Keratinocyte (primary cell): ENCODE measurements at regions not wholly inside any gene's neighbourhood (a gene's known extent, or its start where the extent isn't known, plus 50 kb on each side); places are given as distances from the start of the nearest gene placed in this dataset.

Source experiments
- DNase-seq: peaks from one replicate; pipeline ENCODE4 v3.0.0-alpha.2; 2011; ENCODE audit warnings: low read depth, missing footprints, low spot score
- FAIRE-seq: peaks from 2 replicates; lab custom pipeline; 2011; peaks lifted over from hg19 to GRCh38; lab: Jason Lieb, UNC
- H2AFZ ChIP-seq: 2 replicates; pipeline ENCODE4 v1.6.0; 2012; ENCODE audit warnings: low read length, control low read depth, inconsistent platforms; ENCODE audit not compliant: control insufficient read depth
- H3K27ac ChIP-seq: 2 replicates; pipeline ENCODE4 v1.5.1; 2011; ENCODE audit warnings: low read length; ENCODE audit not compliant: control insufficient read depth, insufficient read depth
- H3K27me3 ChIP-seq: 3 replicates; pipeline ENCODE4 v1.6.0; 2011; ENCODE audit warnings: low read length; ENCODE audit not compliant: control insufficient read depth, insufficient read depth; ENCODE audit errors: extremely low read depth
- H3K36me3 ChIP-seq, 2 experiments: 2 replicates in 1 of 2; 3 replicates in 1 of 2; pipeline ENCODE4 v1.5.1; 2011; ENCODE audit warnings: low read length in 2 of 2, mild to moderate bottlenecking in 1 of 2; ENCODE audit not compliant: control insufficient read depth in 2 of 2, insufficient read depth in 2 of 2; ENCODE audit errors: extremely low read depth in 1 of 2
- H3K4me1 ChIP-seq: 3 replicates; pipeline ENCODE4 v1.5.1; 2011; ENCODE audit warnings: low read length; ENCODE audit not compliant: control insufficient read depth, insufficient read depth; ENCODE audit errors: extremely low read depth
- H3K4me2 ChIP-seq: 3 replicates; pipeline ENCODE4 v1.6.0; 2011; ENCODE audit warnings: low read depth, low read length; ENCODE audit not compliant: control insufficient read depth, insufficient read depth; ENCODE audit errors: extremely low read depth
- H3K4me3 ChIP-seq, 3 experiments: fragments of 200-600 bp in 1 of 3; sonication (generic) in 1 of 3; 2 replicates in 2 of 3; 3 replicates in 1 of 3; pipeline ENCODE4 v1.5.1; 2011 to 2016; ENCODE audit warnings: low read length in 3 of 3, mild to moderate bottlenecking in 3 of 3, control low read depth in 2 of 3, inconsistent platforms in 1 of 3, low read depth in 1 of 3, mixed read lengths in 1 of 3, mixed run types in 1 of 3, moderate library complexity in 1 of 3; ENCODE audit not compliant: control insufficient read depth in 2 of 3, insufficient read depth in 2 of 3; ENCODE audit errors: extremely low read depth in 1 of 3
- H3K79me2 ChIP-seq: 2 replicates; pipeline ENCODE4 v1.6.0; 2012; ENCODE audit warnings: low read length; ENCODE audit not compliant: control insufficient read depth, insufficient read depth
- H3K9ac ChIP-seq: 3 replicates; pipeline ENCODE4 v1.6.0; 2011; ENCODE audit warnings: low read length; ENCODE audit not compliant: control insufficient read depth, insufficient read depth; ENCODE audit errors: extremely low read depth
- H3K9me1 ChIP-seq: 3 replicates; pipeline ENCODE4 v1.6.0; 2011; ENCODE audit warnings: low read length; ENCODE audit not compliant: control insufficient read depth, insufficient read depth; ENCODE audit errors: extremely low read depth
- H3K9me3 ChIP-seq: 2 replicates; pipeline ENCODE4 v1.5.1; 2012; ENCODE audit warnings: low read depth, low read length; ENCODE audit not compliant: control insufficient read depth
- H4K20me1 ChIP-seq: 3 replicates; pipeline ENCODE4 v1.6.0; 2011; ENCODE audit warnings: low read length; ENCODE audit not compliant: control insufficient read depth, insufficient read depth; ENCODE audit errors: extremely low read depth
- EZH2 ChIP-seq: IDR thresholded peaks from one replicate; pipeline ENCODE4 v1.6.1; 2012; ENCODE audit warnings: inconsistent platforms, mild to moderate bottlenecking, low read length, moderate library complexity
- dilution Hi-C: fragments of 300-500 bp; cut with MboI; formaldehyde crosslinking; loops from one replicate; pipeline ENCODE4 v1.7.0; 2020; ENCODE audit warnings: low sequenced_read_pairs; ENCODE audit not compliant: extremely low pct_ligation_motif_present
- TF ChIP-seq, protein P1 (sequence below), 3 experiments: IDR thresholded peaks in 1 of 3; conservative IDR thresholded peaks in 1 of 3; optimal IDR thresholded peaks in 1 of 3; 2 replicates in 2 of 3; 3 replicates in 1 of 3; pipeline versions ENCODE3 to v1.5.1; 2011; ENCODE audit warnings: low read length in 3 of 3, mild to moderate bottlenecking in 3 of 3, moderate library complexity in 2 of 3, control low read depth in 1 of 3, inconsistent platforms in 1 of 3; ENCODE audit not compliant: insufficient read depth in 2 of 3; ENCODE audit errors: extremely low read depth in 1 of 3

DNA sequence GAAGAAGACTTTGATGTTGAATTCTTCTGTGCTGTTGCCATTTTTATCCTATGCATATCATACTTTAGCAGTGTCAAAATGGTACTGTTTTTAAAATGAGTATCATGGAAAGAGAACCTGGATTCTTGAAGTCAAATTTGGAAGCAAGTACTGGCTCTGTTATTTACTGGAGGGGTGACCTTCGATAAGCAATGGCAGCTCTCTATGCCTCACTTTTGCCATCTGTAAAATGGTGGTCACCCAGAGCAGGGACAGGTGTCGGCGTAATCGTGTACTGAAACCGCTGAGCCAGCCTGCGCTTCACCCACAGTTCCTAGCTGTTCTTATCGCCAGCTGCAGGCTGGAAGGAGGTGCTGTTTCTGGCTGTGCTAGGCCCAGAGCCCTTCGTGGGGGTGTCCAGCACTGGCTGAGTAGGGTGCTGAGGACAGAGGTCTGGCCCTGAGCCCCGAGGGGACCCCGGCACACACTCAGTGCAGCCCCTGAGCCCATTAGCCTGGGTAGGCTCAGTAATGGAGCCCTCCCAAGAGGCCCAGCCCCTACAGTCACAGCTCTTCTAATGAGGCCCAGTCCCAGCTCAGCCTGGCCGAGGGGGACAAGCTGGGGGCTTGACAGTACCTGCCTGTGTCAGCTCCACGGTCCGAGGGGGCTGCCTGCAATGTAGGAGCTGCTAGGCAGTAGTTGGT lies 183.5 kb downstream of the PHETA1 start:
- FAIRE-seq (no peak), DNase-seq (no peak)
- no peaks in the 10 kb centered on the region for H3K9me1 ChIP-seq
- H3K27ac ChIP-seq, result no peak overlapping the region
- peaks cover 4% of the 10 kb centered on the region for H4K20me1 ChIP-seq
- H3K4me1 ChIP-seq, result no peaks in the 10 kb centered on the region
- TF ChIP-seq, protein P1, sequence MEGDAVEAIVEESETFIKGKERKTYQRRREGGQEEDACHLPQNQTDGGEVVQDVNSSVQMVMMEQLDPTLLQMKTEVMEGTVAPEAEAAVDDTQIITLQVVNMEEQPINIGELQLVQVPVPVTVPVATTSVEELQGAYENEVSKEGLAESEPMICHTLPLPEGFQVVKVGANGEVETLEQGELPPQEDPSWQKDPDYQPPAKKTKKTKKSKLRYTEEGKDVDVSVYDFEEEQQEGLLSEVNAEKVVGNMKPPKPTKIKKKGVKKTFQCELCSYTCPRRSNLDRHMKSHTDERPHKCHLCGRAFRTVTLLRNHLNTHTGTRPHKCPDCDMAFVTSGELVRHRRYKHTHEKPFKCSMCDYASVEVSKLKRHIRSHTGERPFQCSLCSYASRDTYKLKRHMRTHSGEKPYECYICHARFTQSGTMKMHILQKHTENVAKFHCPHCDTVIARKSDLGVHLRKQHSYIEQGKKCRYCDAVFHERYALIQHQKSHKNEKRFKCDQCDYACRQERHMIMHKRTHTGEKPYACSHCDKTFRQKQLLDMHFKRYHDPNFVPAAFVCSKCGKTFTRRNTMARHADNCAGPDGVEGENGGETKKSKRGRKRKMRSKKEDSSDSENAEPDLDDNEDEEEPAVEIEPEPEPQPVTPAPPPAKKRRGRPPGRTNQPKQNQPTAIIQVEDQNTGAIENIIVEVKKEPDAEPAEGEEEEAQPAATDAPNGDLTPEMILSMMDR (optimal IDR thresholded peaks at IDR 0.05 in 1 of 3, IDR thresholded peaks at IDR 0.05 in 1 of 3, conservative IDR thresholded peaks at IDR 0.05 in 1 of 3; ENCODE audit: extremely low read depth in 1 of 3, insufficient read depth in 2 of 3, low read length in 3 of 3), result no peak
- dilution Hi-C loops, result no loop called here
- H3K27me3 ChIP-seq, result peaks cover 27% of the 10 kb centered on the region
- no peaks in the 10 kb centered on the region for H3K9me3 ChIP-seq
- no peak overlapping the region for H3K4me2 ChIP-seq
- H3K79me2 ChIP-seq, result no peaks in the 10 kb centered on the region
- H2AFZ ChIP-seq, result no peak overlapping the region
- no peaks in the 10 kb centered on the region for H3K36me3 ChIP-seq
- no peak overlapping the region for H3K4me3 ChIP-seq
- no peak overlapping the region for H3K9ac ChIP-seq

DNA sequence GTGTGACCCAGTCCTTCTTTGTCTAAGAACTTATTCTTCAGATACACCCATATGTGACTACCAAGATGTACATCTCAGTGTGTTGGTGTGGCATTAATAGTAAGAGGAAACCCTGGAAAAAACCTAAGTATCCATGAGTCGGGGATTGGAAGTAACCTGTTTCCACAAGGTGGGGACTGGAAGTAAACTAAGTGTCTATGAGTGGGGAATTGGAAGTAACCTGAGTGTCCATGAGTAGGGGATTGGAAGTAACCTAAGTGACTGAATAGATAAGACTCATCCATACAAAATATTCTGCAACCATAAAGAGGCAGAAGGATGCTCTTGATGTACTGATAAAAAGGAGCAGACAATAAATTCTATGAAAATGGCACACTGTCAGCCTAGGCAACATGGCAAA lies 184.7 kb downstream of the PHETA1 start:
- H3K9ac ChIP-seq, result no peak overlapping the region
- no peaks in the 10 kb centered on the region for H3K4me1 ChIP-seq
- TF ChIP-seq EZH2, result no peak
- TF ChIP-seq, protein P1 (optimal IDR thresholded peaks at IDR 0.05 in 1 of 3, IDR thresholded peaks at IDR 0.05 in 1 of 3, conservative IDR thresholded peaks at IDR 0.05 in 1 of 3; ENCODE audit: extremely low read depth in 1 of 3, insufficient read depth in 2 of 3, low read length in 3 of 3), result no peak
- H3K79me2 ChIP-seq, result no peaks in the 10 kb centered on the region
- H3K9me1 ChIP-seq, result no peaks in the 10 kb centered on the region
- H4K20me1 ChIP-seq, result peaks cover 4% of the 10 kb centered on the region
- FAIRE-seq (no peak), DNase-seq (no peak)
- H2AFZ ChIP-seq, result no peak overlapping the region
- H3K4me2 ChIP-seq, result no peak overlapping the region
- no peaks in the 10 kb centered on the region for H3K36me3 ChIP-seq
- dilution Hi-C loops, result no loop called here
- H3K9me3 ChIP-seq, result no peaks in the 10 kb centered on the region
- H3K4me3 ChIP-seq, result no peak overlapping the region
- H3K27me3 ChIP-seq, result peaks cover 34% of the 10 kb centered on the region
- no peak overlapping the region for H3K27ac ChIP-seq
